Keratinocyte (primary cell): ENCODE measurements at regions not wholly inside any gene's neighbourhood (a gene's known extent, or its start where the extent isn't known, plus 50 kb on each side); places are given as distances from the start of the nearest gene placed in this dataset.

Experiments
- DNase-seq: peaks from one replicate; pipeline ENCODE4 v3.0.0-alpha.2; 2011; ENCODE audit warnings: low read depth, missing footprints, low spot score
- FAIRE-seq: peaks from 2 replicates; lab custom pipeline; 2011; peaks lifted over from hg19 to GRCh38; lab: Jason Lieb, UNC
- H2AFZ ChIP-seq: 2 replicates; pipeline ENCODE4 v1.6.0; 2012; ENCODE audit warnings: low read length, control low read depth, inconsistent platforms; ENCODE audit not compliant: control insufficient read depth
- H3K27ac ChIP-seq: 2 replicates; pipeline ENCODE4 v1.5.1; 2011; ENCODE audit warnings: low read length; ENCODE audit not compliant: control insufficient read depth, insufficient read depth
- H3K27me3 ChIP-seq: 3 replicates; pipeline ENCODE4 v1.6.0; 2011; ENCODE audit warnings: low read length; ENCODE audit not compliant: control insufficient read depth, insufficient read depth; ENCODE audit errors: extremely low read depth
- H3K36me3 ChIP-seq, 2 experiments: 2 replicates in 1 of 2; 3 replicates in 1 of 2; pipeline ENCODE4 v1.5.1; 2011; ENCODE audit warnings: low read length in 2 of 2, mild to moderate bottlenecking in 1 of 2; ENCODE audit not compliant: control insufficient read depth in 2 of 2, insufficient read depth in 2 of 2; ENCODE audit errors: extremely low read depth in 1 of 2
- H3K4me1 ChIP-seq: 3 replicates; pipeline ENCODE4 v1.5.1; 2011; ENCODE audit warnings: low read length; ENCODE audit not compliant: control insufficient read depth, insufficient read depth; ENCODE audit errors: extremely low read depth
- H3K4me2 ChIP-seq: 3 replicates; pipeline ENCODE4 v1.6.0; 2011; ENCODE audit warnings: low read depth, low read length; ENCODE audit not compliant: control insufficient read depth, insufficient read depth; ENCODE audit errors: extremely low read depth
- H3K4me3 ChIP-seq, 3 experiments: fragments of 200-600 bp in 1 of 3; sonication (generic) in 1 of 3; 2 replicates in 2 of 3; 3 replicates in 1 of 3; pipeline ENCODE4 v1.5.1; 2011 to 2016; ENCODE audit warnings: low read length in 3 of 3, mild to moderate bottlenecking in 3 of 3, control low read depth in 2 of 3, inconsistent platforms in 1 of 3, low read depth in 1 of 3, mixed read lengths in 1 of 3, mixed run types in 1 of 3, moderate library complexity in 1 of 3; ENCODE audit not compliant: control insufficient read depth in 2 of 3, insufficient read depth in 2 of 3; ENCODE audit errors: extremely low read depth in 1 of 3
- H3K79me2 ChIP-seq: 2 replicates; pipeline ENCODE4 v1.6.0; 2012; ENCODE audit warnings: low read length; ENCODE audit not compliant: control insufficient read depth, insufficient read depth
- H3K9ac ChIP-seq: 3 replicates; pipeline ENCODE4 v1.6.0; 2011; ENCODE audit warnings: low read length; ENCODE audit not compliant: control insufficient read depth, insufficient read depth; ENCODE audit errors: extremely low read depth
- H3K9me1 ChIP-seq: 3 replicates; pipeline ENCODE4 v1.6.0; 2011; ENCODE audit warnings: low read length; ENCODE audit not compliant: control insufficient read depth, insufficient read depth; ENCODE audit errors: extremely low read depth
- H3K9me3 ChIP-seq: 2 replicates; pipeline ENCODE4 v1.5.1; 2012; ENCODE audit warnings: low read depth, low read length; ENCODE audit not compliant: control insufficient read depth
- H4K20me1 ChIP-seq: 3 replicates; pipeline ENCODE4 v1.6.0; 2011; ENCODE audit warnings: low read length; ENCODE audit not compliant: control insufficient read depth, insufficient read depth; ENCODE audit errors: extremely low read depth
- EZH2 ChIP-seq: IDR thresholded peaks from one replicate; pipeline ENCODE4 v1.6.1; 2012; ENCODE audit warnings: inconsistent platforms, mild to moderate bottlenecking, low read length, moderate library complexity
- dilution Hi-C: fragments of 300-500 bp; cut with MboI; formaldehyde crosslinking; loops from one replicate; pipeline ENCODE4 v1.7.0; 2020; ENCODE audit warnings: low sequenced_read_pairs; ENCODE audit not compliant: extremely low pct_ligation_motif_present
- TF ChIP-seq, protein P1 (sequence below), 3 experiments: IDR thresholded peaks in 1 of 3; conservative IDR thresholded peaks in 1 of 3; optimal IDR thresholded peaks in 1 of 3; 2 replicates in 2 of 3; 3 replicates in 1 of 3; pipeline versions ENCODE3 to v1.5.1; 2011; ENCODE audit warnings: low read length in 3 of 3, mild to moderate bottlenecking in 3 of 3, moderate library complexity in 2 of 3, control low read depth in 1 of 3, inconsistent platforms in 1 of 3; ENCODE audit not compliant: insufficient read depth in 2 of 3; ENCODE audit errors: extremely low read depth in 1 of 3

DNA sequence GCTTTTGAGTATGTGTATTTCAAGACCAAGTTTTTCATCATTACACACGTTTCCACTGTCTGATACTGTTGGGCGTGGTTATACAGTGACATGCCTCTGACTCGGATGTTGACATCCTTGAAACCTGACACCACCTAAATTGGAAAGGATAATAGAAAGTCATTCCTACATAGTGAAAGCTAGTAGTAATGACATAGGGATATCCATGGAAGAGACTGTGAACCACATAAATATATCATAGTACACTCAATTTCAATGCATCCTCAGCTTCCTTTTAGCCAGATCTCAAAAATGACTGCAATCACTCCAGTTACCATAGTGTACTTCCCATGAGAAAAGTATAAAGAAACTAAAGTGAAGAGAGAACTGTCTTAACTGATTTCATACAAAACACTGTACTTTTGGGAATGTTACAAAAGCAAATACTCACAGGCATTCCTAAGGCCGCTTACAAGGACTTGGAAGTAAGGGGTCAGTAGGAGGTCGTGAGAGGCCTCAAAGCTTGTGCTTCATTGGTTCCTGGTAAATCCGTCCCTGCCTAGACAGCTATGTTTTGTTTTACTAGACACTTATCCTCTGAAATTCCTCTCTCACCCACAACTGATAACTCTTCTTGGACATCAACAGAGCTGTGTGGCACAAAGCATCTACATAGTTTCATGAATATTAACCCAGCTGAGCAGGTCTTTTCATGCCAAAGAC is 71.8 kb upstream of the VWDE start:
- H3K9ac ChIP-seq = no peak overlapping the region
- H2AFZ ChIP-seq = no peak overlapping the region
- FAIRE-seq (no peak), DNase-seq (no peak)
- dilution Hi-C loops = no loop called here
- TF ChIP-seq EZH2 = no peak
- TF ChIP-seq, protein P1, sequence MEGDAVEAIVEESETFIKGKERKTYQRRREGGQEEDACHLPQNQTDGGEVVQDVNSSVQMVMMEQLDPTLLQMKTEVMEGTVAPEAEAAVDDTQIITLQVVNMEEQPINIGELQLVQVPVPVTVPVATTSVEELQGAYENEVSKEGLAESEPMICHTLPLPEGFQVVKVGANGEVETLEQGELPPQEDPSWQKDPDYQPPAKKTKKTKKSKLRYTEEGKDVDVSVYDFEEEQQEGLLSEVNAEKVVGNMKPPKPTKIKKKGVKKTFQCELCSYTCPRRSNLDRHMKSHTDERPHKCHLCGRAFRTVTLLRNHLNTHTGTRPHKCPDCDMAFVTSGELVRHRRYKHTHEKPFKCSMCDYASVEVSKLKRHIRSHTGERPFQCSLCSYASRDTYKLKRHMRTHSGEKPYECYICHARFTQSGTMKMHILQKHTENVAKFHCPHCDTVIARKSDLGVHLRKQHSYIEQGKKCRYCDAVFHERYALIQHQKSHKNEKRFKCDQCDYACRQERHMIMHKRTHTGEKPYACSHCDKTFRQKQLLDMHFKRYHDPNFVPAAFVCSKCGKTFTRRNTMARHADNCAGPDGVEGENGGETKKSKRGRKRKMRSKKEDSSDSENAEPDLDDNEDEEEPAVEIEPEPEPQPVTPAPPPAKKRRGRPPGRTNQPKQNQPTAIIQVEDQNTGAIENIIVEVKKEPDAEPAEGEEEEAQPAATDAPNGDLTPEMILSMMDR (optimal IDR thresholded peaks at IDR 0.05 in 1 of 3, IDR thresholded peaks at IDR 0.05 in 1 of 3, conservative IDR thresholded peaks at IDR 0.05 in 1 of 3; ENCODE audit: extremely low read depth in 1 of 3, insufficient read depth in 2 of 3, low read length in 3 of 3) = no peak
- H3K9me1 ChIP-seq = no peaks in the 10 kb centered on the region
- no peaks in the 10 kb centered on the region for H3K27me3 ChIP-seq
- no peak overlapping the region for H3K4me2 ChIP-seq
- H3K79me2 ChIP-seq = no peaks in the 10 kb centered on the region
- H3K36me3 ChIP-seq = no peaks in the 10 kb centered on the region
- no peaks in the 10 kb centered on the region for H3K9me3 ChIP-seq
- no peak overlapping the region for H3K4me3 ChIP-seq
- no peak overlapping the region for H3K27ac ChIP-seq
- H3K4me1 ChIP-seq = no peaks in the 10 kb centered on the region
- no peaks in the 10 kb centered on the region for H4K20me1 ChIP-seq

DNA sequence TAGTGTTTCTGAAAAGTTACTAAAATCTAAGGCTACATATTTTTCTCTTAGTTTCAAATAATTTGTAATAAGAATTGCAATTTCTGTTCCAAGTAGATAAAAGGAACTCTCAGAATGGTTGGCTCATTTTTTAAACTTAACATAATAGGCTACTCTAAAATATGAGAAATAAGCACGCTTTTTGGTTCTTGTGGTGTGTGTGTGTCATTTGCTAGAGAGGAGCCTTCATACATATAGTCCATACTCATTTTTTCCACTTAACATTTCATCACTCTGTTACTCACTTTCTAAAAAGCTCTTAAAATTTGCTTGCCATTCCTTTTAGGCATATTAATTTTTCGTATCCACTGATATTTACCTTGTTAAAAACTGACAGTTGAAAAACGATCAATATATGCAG is 74.0 kb upstream of the VWDE start:
- Histone ChIP-seq H3K4me1 (no peaks in the 10 kb centered on the region), H4K20me1 (no peaks in the 10 kb centered on the region), H3K9me1 (no peaks in the 10 kb centered on the region), H3K36me3 (no peaks in the 10 kb centered on the region), H3K4me2 (no peak overlapping the region), H3K9me3 (no peaks in the 10 kb centered on the region), H3K9ac (no peak overlapping the region), H3K4me3 (no peak overlapping the region), H3K79me2 (no peaks in the 10 kb centered on the region), H3K27ac (no peak overlapping the region), H3K27me3 (no peaks in the 10 kb centered on the region), H2AFZ (no peak overlapping the region)
- dilution Hi-C loops = no loop called here
- TF ChIP-seq, protein P1 (optimal IDR thresholded peaks at IDR 0.05 in 1 of 3, IDR thresholded peaks at IDR 0.05 in 1 of 3, conservative IDR thresholded peaks at IDR 0.05 in 1 of 3; ENCODE audit: extremely low read depth in 1 of 3, insufficient read depth in 2 of 3, low read length in 3 of 3) = no peak
- TF ChIP-seq EZH2 = no peak
- FAIRE-seq = no peak
- no peak for DNase-seq
